Vagina (tissue), 2 donors: ENCODE measurements at regions not wholly inside any gene's neighbourhood (a gene's known extent, or its start where the extent isn't known, plus 50 kb on each side); places are given as distances from the start of the nearest gene placed in this dataset.

Source experiments
- DNase-seq, 2 donors: peaks; one replicate each; pipeline ENCODE4 v3.0.0-alpha.2; 2017; ENCODE audit errors: extremely low spot score in 2 of 2
- H3K27ac ChIP-seq: fragments of 200-600 bp; sonication (generic); one replicate; pipeline ENCODE4 v1.5.1; 2019
- H3K27me3 ChIP-seq: fragments of 200-600 bp; sonication (generic); one replicate; pipeline ENCODE4 v1.5.1; 2019
- H3K36me3 ChIP-seq, 2 donors: fragments of 200-600 bp; sonication (generic); one replicate each; pipeline ENCODE4 v1.5.1; 2017 to 2019
- H3K4me1 ChIP-seq: fragments of 200-600 bp; sonication (generic); one replicate; pipeline ENCODE4 v1.5.1; 2019
- H3K4me3 ChIP-seq, 2 donors: fragments of 200-600 bp; sonication (generic); 1 replicate in 1 of 2; 2 replicates in 1 of 2; pipeline ENCODE4 v1.5.1; 2016 to 2019
- H3K9me3 ChIP-seq: fragments of 200-600 bp; sonication (generic); one replicate; pipeline ENCODE4 v1.5.1; 2019
- CTCF ChIP-seq, 3 experiments: fragments of 450-650 bp in 2 of 3; fragments of 200-600 bp in 1 of 3; sonication (generic) in 1 of 3; IDR thresholded peaks; one replicate each; pipeline ENCODE4 v1.5.1; 2017 to 2019; ENCODE audit warnings: antibody characterized with exemption in 3 of 3, mild to moderate bottlenecking in 2 of 3, moderate library complexity in 2 of 3
- POLR2A ChIP-seq, 2 donors: fragments of 450-650 bp; IDR thresholded peaks; one replicate each; pipeline ENCODE4 v1.6.1; 2017; ENCODE audit warnings: antibody characterized with exemption in 2 of 2, mild to moderate bottlenecking in 2 of 2, moderate library complexity in 2 of 2
- POLR2AphosphoS5 ChIP-seq, 2 donors: sonication (generic); formaldehyde crosslinking; IDR thresholded peaks; one replicate each; pipeline ENCODE4 v1.9.0; 2017; ENCODE audit warnings: antibody characterized with exemption in 2 of 2, mild to moderate bottlenecking in 2 of 2, low read depth in 1 of 2; ENCODE audit not compliant: insufficient read depth in 1 of 2
- intact Hi-C: fragments of 100-400 bp; cut with DNase I; formaldehyde crosslinking; loops from one replicate; pipeline ENCODE4 v1.15.1; 2023

GRCh38 chr4:91824773-91825172 lies 479.0 kb upstream of the GRID2 start:
- no peaks in the 10 kb centered on the region for H3K36me3 ChIP-seq
- H3K9me3 ChIP-seq: no peaks in the 10 kb centered on the region
- intact Hi-C loops: no loop called here
- H3K4me3 ChIP-seq: no peak overlapping the region
- no peak for TF ChIP-seq CTCF (IDR thresholded peaks at IDR 0.05)
- TF ChIP-seq POLR2A (IDR thresholded peaks at IDR 0.05): no peak
- no peak for TF ChIP-seq POLR2AphosphoS5 (IDR thresholded peaks at IDR 0.05; ENCODE audit: insufficient read depth in 1 of 2, low read depth in 1 of 2)
- no peak overlapping the region for H3K27ac ChIP-seq
- H3K4me1 ChIP-seq: no peaks in the 10 kb centered on the region
- DNase-seq: no peak
- no peaks in the 10 kb centered on the region for H3K27me3 ChIP-seq

GRCh38 chr4:91826186-91826585 lies 477.6 kb upstream of the GRID2 start:
- intact Hi-C loops: no loop called here
- DNase-seq: no peak
- H3K9me3 ChIP-seq: no peaks in the 10 kb centered on the region
- H3K27me3 ChIP-seq: no peaks in the 10 kb centered on the region
- no peaks in the 10 kb centered on the region for H3K4me1 ChIP-seq
- H3K36me3 ChIP-seq: no peaks in the 10 kb centered on the region
- no peak overlapping the region for H3K27ac ChIP-seq
- TF ChIP-seq POLR2AphosphoS5 (IDR thresholded peaks at IDR 0.05; ENCODE audit: insufficient read depth in 1 of 2, low read depth in 1 of 2) (no peak), POLR2A (IDR thresholded peaks at IDR 0.05) (no peak), CTCF (IDR thresholded peaks at IDR 0.05) (no peak)
- no peak overlapping the region for H3K4me3 ChIP-seq

- no peaks in the 10 kb centered on the region for H3K36me3 ChIP-seq
- H3K4me3 ChIP-seq: no peak overlapping the region
- no peak for TF ChIP-seq POLR2A (IDR thresholded peaks at IDR 0.05)
- TF ChIP-seq POLR2AphosphoS5 (IDR thresholded peaks at IDR 0.05; ENCODE audit: insufficient read depth in 1 of 2, low read depth in 1 of 2): no peak
- no peak for TF ChIP-seq CTCF (IDR thresholded peaks at IDR 0.05)
- H3K27ac ChIP-seq: no peak overlapping the region
- no peaks in the 10 kb centered on the region for H3K4me1 ChIP-seq
- intact Hi-C loops: no loop called here
- no peak for DNase-seq
- H3K27me3 ChIP-seq: no peaks in the 10 kb centered on the region
- H3K9me3 ChIP-seq: peaks cover under 1% of the 10 kb centered on the region
These were observed 475.9 kb upstream of the GRID2 start for GRCh38 chr4:91827914-91828313.

- H3K4me1 ChIP-seq: no peaks in the 10 kb centered on the region
These were observed 474.2 kb upstream of the GRID2 start for GRCh38 chr4:91829531-91829930.

More at GRCh38 chr4:91829531-91829930, 474.2 kb upstream of the GRID2 start:
- Histone ChIP-seq H3K36me3 (no peaks in the 10 kb centered on the region), H3K4me3 (no peak overlapping the region), H3K27ac (no peak overlapping the region), H3K27me3 (no peaks in the 10 kb centered on the region), H3K9me3 (peaks cover 5% of the 10 kb centered on the region)
- no peak for DNase-seq
- intact Hi-C loops: no loop called here
- no peak for TF ChIP-seq POLR2A (IDR thresholded peaks at IDR 0.05)
- TF ChIP-seq POLR2AphosphoS5 (IDR thresholded peaks at IDR 0.05; ENCODE audit: insufficient read depth in 1 of 2, low read depth in 1 of 2): no peak
- no peak for TF ChIP-seq CTCF (IDR thresholded peaks at IDR 0.05)
